Activated CD4-positive, alpha-beta memory T cell treated with anti-CD3 and anti-CD28 coated beads, Interleukin-2, amount 10 ng/mL, durations not matched to agents 7 days and 5 days (primary cell): ENCODE measurements at regions not wholly inside any gene's neighbourhood (a gene's known extent, or its start where the extent isn't known, plus 50 kb on each side); places are given as distances from the start of the nearest gene placed in this dataset.

Experiments
- CTCF ChIA-PET: fragments of 350-600 bp; sonication (Branson Sonifier 250); formaldehyde crosslinking; loops from one replicate; lab custom pipeline; 2021; ENCODE audit warnings: antibody characterized with exemption, inconsistent platforms; lab: Charles Lee
- POLR2A ChIA-PET: fragments of 350-600 bp; sonication (Branson Sonifier 250); formaldehyde crosslinking; loops from one replicate; lab custom pipeline; 2021; ENCODE audit warnings: antibody characterized with exemption; lab: Charles Lee
- DNase-seq: peaks from one replicate; pipeline ENCODE4 v3.0.0-alpha.2; 2020
- H3K27ac Mint-ChIP-seq: one replicate; pipeline ENCODE4 v1.8.0; 2021; ENCODE audit warnings: mild to moderate bottlenecking, mixed read lengths
- H3K27me3 Mint-ChIP-seq: one replicate; pipeline ENCODE4 v1.8.0; 2021; ENCODE audit warnings: mixed read lengths
- H3K36me3 Mint-ChIP-seq: one replicate; pipeline ENCODE4 v1.8.0; 2021; ENCODE audit warnings: low read depth, mixed read lengths
- H3K4me1 Mint-ChIP-seq: one replicate; pipeline ENCODE4 v1.8.0; 2021; ENCODE audit warnings: mixed read lengths
- H3K4me3 Mint-ChIP-seq: one replicate; pipeline ENCODE4 v1.8.0; 2021; ENCODE audit warnings: mild to moderate bottlenecking, mixed read lengths
- H3K9me3 Mint-ChIP-seq: one replicate; pipeline ENCODE4 v1.8.0; 2021; ENCODE audit warnings: mixed read lengths

- Mint-ChIP-seq H3K27ac (no peak overlapping the region), H3K4me1 (no peaks in the 10 kb centered on the region)
- POLR2A ChIA-PET, result no interaction called here
Observed at GRCh38 chr15:47998619-47999019, 122.2 kb upstream of the SLC24A5 start.

GRCh38 chr15:48001393-48002039 lies 119.3 kb upstream of the SLC24A5 start:
- Mint-ChIP-seq H3K4me3 (no peak overlapping the region), H3K36me3 (no peaks in the 10 kb centered on the region), H3K27me3 (peaks cover 2% of the 10 kb centered on the region), H3K27ac (no peak overlapping the region), H3K4me1 (no peaks in the 10 kb centered on the region), H3K9me3 (no peaks in the 10 kb centered on the region)
- ChIA-PET POLR2A (no interaction called here), CTCF (no interaction called here)
- no peak for DNase-seq

More at GRCh38 chr15:47998619-47999019, 122.2 kb upstream of the SLC24A5 start:
- no peak for DNase-seq
- H3K36me3 Mint-ChIP-seq, result no peaks in the 10 kb centered on the region
- no peaks in the 10 kb centered on the region for H3K27me3 Mint-ChIP-seq
- no peak overlapping the region for H3K4me3 Mint-ChIP-seq
- H3K9me3 Mint-ChIP-seq, result no peaks in the 10 kb centered on the region
- CTCF ChIA-PET, result no interaction called here

GRCh38 chr15:48002767-48003166 lies 118.0 kb upstream of the SLC24A5 start:
- Mint-ChIP-seq H3K27me3 (peaks cover 2% of the 10 kb centered on the region), H3K4me1 (no peaks in the 10 kb centered on the region), H3K9me3 (no peaks in the 10 kb centered on the region), H3K27ac (no peak overlapping the region), H3K36me3 (no peaks in the 10 kb centered on the region), H3K4me3 (no peak overlapping the region)
- CTCF ChIA-PET, result no interaction called here
- POLR2A ChIA-PET, result no interaction called here
- DNase-seq, result no peak

GRCh38 chr15:48003441-48003840 lies 117.3 kb upstream of the SLC24A5 start:
- no peak overlapping the region for H3K27ac Mint-ChIP-seq
- no peak for DNase-seq
- POLR2A ChIA-PET, result no interaction called here
- peaks cover 4% of the 10 kb centered on the region for H3K27me3 Mint-ChIP-seq
- CTCF ChIA-PET, result no interaction called here
- no peak overlapping the region for H3K4me3 Mint-ChIP-seq
- no peaks in the 10 kb centered on the region for H3K9me3 Mint-ChIP-seq
- H3K4me1 Mint-ChIP-seq, result no peaks in the 10 kb centered on the region
- H3K36me3 Mint-ChIP-seq, result no peaks in the 10 kb centered on the region

- H3K9me3 Mint-ChIP-seq, result no peaks in the 10 kb centered on the region
- H3K4me1 Mint-ChIP-seq, result no peaks in the 10 kb centered on the region
- POLR2A ChIA-PET, result no interaction called here
- DNase-seq, result no peak
- H3K4me3 Mint-ChIP-seq, result no peak overlapping the region
- no peaks in the 10 kb centered on the region for H3K36me3 Mint-ChIP-seq
- CTCF ChIA-PET, result no interaction called here
- peaks cover 4% of the 10 kb centered on the region for H3K27me3 Mint-ChIP-seq
- H3K27ac Mint-ChIP-seq, result no peak overlapping the region
Observed at GRCh38 chr15:48005077-48005476, 115.7 kb upstream of the SLC24A5 start.

GRCh38 chr15:48006031-48006511 lies 114.7 kb upstream of the SLC24A5 start:
- DNase-seq, result no peak
- ChIA-PET POLR2A (no interaction called here), CTCF (no interaction called here)
- peaks cover 4% of the 10 kb centered on the region for H3K27me3 Mint-ChIP-seq
- no peak overlapping the region for H3K27ac Mint-ChIP-seq
- no peaks in the 10 kb centered on the region for H3K4me1 Mint-ChIP-seq
- H3K36me3 Mint-ChIP-seq, result no peaks in the 10 kb centered on the region
- H3K9me3 Mint-ChIP-seq, result no peaks in the 10 kb centered on the region
- H3K4me3 Mint-ChIP-seq, result no peak overlapping the region

GRCh38 chr15:48010316-48010715 lies 110.5 kb upstream of the SLC24A5 start:
- CTCF ChIA-PET, result no interaction called here
- H3K4me1 Mint-ChIP-seq, result no peaks in the 10 kb centered on the region
- no peak overlapping the region for H3K4me3 Mint-ChIP-seq
- POLR2A ChIA-PET, result no interaction called here
- no peaks in the 10 kb centered on the region for H3K36me3 Mint-ChIP-seq
- H3K27me3 Mint-ChIP-seq, result peaks cover 2% of the 10 kb centered on the region
- no peaks in the 10 kb centered on the region for H3K9me3 Mint-ChIP-seq
- no peak overlapping the region for H3K27ac Mint-ChIP-seq
- DNase-seq, result no peak

- H3K4me1 Mint-ChIP-seq, result no peaks in the 10 kb centered on the region
- POLR2A ChIA-PET, result no interaction called here
- H3K27ac Mint-ChIP-seq, result no peak overlapping the region
- no peaks in the 10 kb centered on the region for H3K9me3 Mint-ChIP-seq
- CTCF ChIA-PET, result no interaction called here
- H3K27me3 Mint-ChIP-seq, result peaks cover 2% of the 10 kb centered on the region
- no peak for DNase-seq
- H3K4me3 Mint-ChIP-seq, result no peak overlapping the region
- H3K36me3 Mint-ChIP-seq, result no peaks in the 10 kb centered on the region
Observed at GRCh38 chr15:48012191-48012590, 108.6 kb upstream of the SLC24A5 start.

- H3K36me3 Mint-ChIP-seq, result no peaks in the 10 kb centered on the region
- H3K9me3 Mint-ChIP-seq, result no peaks in the 10 kb centered on the region
- H3K27ac Mint-ChIP-seq, result no peak overlapping the region
- CTCF ChIA-PET, result no interaction called here
- no peaks in the 10 kb centered on the region for H3K4me1 Mint-ChIP-seq
- H3K27me3 Mint-ChIP-seq, result no peaks in the 10 kb centered on the region
- DNase-seq, result no peak
- no peak overlapping the region for H3K4me3 Mint-ChIP-seq
- POLR2A ChIA-PET, result no interaction called here
Observed at GRCh38 chr15:48016865-48017264, 103.9 kb upstream of the SLC24A5 start.

GRCh38 chr15:48017747-48018146 lies 103.0 kb upstream of the SLC24A5 start:
- H3K27me3 Mint-ChIP-seq, result no peaks in the 10 kb centered on the region
- H3K27ac Mint-ChIP-seq, result no peak overlapping the region
- H3K9me3 Mint-ChIP-seq, result no peaks in the 10 kb centered on the region
- no peak overlapping the region for H3K4me3 Mint-ChIP-seq
- ChIA-PET POLR2A (no interaction called here), CTCF (no interaction called here)
- DNase-seq, result no peak
- no peaks in the 10 kb centered on the region for H3K36me3 Mint-ChIP-seq
- no peaks in the 10 kb centered on the region for H3K4me1 Mint-ChIP-seq

GRCh38 chr15:48020166-48020565 lies 100.6 kb upstream of the SLC24A5 start:
- no peaks in the 10 kb centered on the region for H3K27me3 Mint-ChIP-seq
- H3K9me3 Mint-ChIP-seq, result no peaks in the 10 kb centered on the region
- ChIA-PET CTCF (no interaction called here), POLR2A (no interaction called here)
- H3K36me3 Mint-ChIP-seq, result no peaks in the 10 kb centered on the region
- H3K4me1 Mint-ChIP-seq, result no peaks in the 10 kb centered on the region
- no peak overlapping the region for H3K4me3 Mint-ChIP-seq
- no peak overlapping the region for H3K27ac Mint-ChIP-seq
- no peak for DNase-seq

GRCh38 chr15:48021336-48022086 lies 99.3 kb upstream of the SLC24A5 start:
- CTCF ChIA-PET, result no interaction called here
- no peak overlapping the region for H3K27ac Mint-ChIP-seq
- H3K4me3 Mint-ChIP-seq, result no peak overlapping the region
- POLR2A ChIA-PET, result no interaction called here
- no peaks in the 10 kb centered on the region for H3K27me3 Mint-ChIP-seq
- no peaks in the 10 kb centered on the region for H3K4me1 Mint-ChIP-seq
- H3K36me3 Mint-ChIP-seq, result no peaks in the 10 kb centered on the region
- no peaks in the 10 kb centered on the region for H3K9me3 Mint-ChIP-seq
- DNase-seq, result no peak

GRCh38 chr15:48025118-48025517 lies 95.7 kb upstream of the SLC24A5 start:
- Mint-ChIP-seq H3K9me3 (no peaks in the 10 kb centered on the region), H3K36me3 (no peaks in the 10 kb centered on the region), H3K27me3 (no peaks in the 10 kb centered on the region), H3K27ac (no peak overlapping the region), H3K4me1 (no peaks in the 10 kb centered on the region), H3K4me3 (no peak overlapping the region)
- no peak for DNase-seq
- CTCF ChIA-PET, result no interaction called here
- POLR2A ChIA-PET, result no interaction called here

GRCh38 chr15:48028712-48029111 lies 92.1 kb upstream of the SLC24A5 start:
- Mint-ChIP-seq H3K36me3 (no peaks in the 10 kb centered on the region), H3K4me3 (no peak overlapping the region), H3K4me1 (no peaks in the 10 kb centered on the region), H3K27me3 (no peaks in the 10 kb centered on the region), H3K9me3 (no peaks in the 10 kb centered on the region), H3K27ac (no peak overlapping the region)
- DNase-seq, result no peak
- CTCF ChIA-PET, result no interaction called here
- POLR2A ChIA-PET, result no interaction called here
